HG02981 (cell line): ENCODE measurements at regions not wholly inside any gene's neighbourhood (a gene's known extent, or its start where the extent isn't known, plus 50 kb on each side); places are given as distances from the start of the nearest gene placed in this dataset.

Experiments used
- ATAC-seq: cut with Tn5 transposase; IDR thresholded peaks from one replicate; pipeline ENCODE4 v1.9.1; 2021; ENCODE audit warnings: mild to moderate bottlenecking, moderate library complexity; ENCODE audit not compliant: unreplicated experiment

DNA sequence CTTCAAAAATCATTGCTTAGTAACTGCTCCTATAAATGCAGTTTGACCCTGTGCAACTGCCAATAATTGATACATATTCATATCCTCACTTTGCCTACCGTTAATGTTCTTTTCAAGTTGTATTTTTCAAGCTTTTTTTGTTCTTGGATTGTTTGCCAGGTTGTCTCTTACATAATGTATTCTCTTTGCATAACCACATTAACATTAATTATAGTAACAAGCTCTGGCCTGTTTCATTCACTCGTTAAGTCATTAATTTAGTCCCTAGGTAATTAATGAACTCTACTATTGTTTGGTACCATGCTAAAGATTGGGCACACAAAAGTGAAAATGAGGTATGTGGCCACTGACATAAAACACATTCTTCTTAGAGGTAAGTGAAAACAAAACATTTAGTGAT lies 1338.8 kb downstream of the NSUN3 start:
- no peak for ATAC-seq

- ATAC-seq = no peak
These were observed 1345.0 kb downstream of the NSUN3 start for GRCh38 chr3:95407709-95408463.

DNA sequence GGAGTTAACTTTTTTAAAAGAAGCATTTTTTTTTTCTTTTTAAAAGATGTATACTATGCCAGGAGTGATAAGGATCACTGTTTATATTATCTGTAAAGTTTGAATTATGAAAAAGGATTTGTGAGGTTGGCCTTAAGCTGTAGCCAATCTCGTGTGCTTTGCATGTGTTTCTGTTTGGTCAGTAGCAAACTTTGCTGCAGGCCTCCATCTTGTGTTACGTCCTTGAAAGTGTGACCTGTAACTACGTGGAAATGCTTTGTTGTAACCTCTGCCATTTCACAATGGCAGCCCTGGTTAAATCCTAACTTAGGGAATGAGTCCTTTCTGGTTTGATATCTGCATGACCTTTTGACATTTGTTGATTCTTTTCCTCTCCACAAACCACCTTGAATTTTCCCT lies 1345.6 kb downstream of the NSUN3 start:
- no peak for ATAC-seq

GRCh38 chr3:95418251-95418650 lies 1355.4 kb downstream of the NSUN3 start:
- ATAC-seq = no peak

DNA sequence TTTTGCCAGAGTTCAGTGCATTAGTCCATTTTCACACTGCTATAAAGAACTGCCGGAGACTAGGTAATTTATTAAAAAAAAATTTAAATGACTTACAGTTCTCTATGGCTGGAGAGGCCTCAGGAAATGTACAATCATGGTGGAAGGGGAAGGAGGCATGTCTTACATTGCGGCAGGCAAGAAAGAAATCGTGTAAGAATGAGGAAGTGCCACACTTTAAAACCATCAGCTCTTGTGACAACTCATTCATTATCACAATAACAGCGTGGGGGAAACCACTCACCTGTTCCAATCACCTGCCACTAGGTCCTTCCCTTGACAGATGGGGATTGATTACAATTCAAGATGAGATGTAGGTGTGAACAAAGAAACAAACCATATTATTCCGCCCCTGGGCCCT lies 1361.4 kb downstream of the NSUN3 start:
- no peak for ATAC-seq

GRCh38 chr3:95434491-95434890 lies 1371.6 kb downstream of the NSUN3 start:
- ATAC-seq = no peak

DNA sequence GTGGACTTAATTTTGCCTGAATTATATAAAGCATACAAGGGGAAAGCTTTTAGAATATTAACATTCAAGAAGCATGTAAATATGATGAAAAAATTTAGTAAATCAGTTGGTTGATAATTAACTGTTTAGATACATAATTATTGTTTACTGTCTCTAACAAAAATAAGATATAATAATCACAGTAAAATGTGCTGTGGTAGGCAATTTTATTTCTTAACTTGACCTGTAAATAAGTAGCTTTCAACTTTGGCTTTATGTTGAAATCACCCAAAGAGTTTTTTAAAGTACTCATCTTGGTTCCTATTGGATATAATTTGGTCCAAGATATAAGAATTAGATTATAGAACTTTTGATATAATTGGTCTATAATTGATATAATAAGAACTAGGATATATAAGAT lies 1374.5 kb downstream of the NSUN3 start:
- ATAC-seq = no peak

DNA sequence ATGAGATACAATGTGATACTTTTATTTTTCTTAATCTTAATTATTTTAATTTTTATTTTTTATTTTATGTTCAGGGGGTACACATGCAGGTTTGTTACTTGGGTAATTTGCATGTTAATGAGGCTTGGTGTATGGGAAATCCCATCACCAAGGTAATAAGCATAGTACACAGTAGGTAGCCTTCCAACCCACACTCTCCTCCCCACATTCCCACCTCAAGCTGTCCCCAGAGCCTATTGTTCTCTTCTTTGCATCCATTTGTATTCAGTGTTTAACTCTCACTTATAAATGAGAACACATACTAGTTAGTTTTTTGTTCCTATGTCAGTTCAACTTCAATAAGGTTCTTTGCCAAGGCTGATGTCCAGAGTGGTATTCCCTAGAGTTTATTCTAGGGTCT lies 1375.4 kb downstream of the NSUN3 start:
- ATAC-seq = no peak

DNA sequence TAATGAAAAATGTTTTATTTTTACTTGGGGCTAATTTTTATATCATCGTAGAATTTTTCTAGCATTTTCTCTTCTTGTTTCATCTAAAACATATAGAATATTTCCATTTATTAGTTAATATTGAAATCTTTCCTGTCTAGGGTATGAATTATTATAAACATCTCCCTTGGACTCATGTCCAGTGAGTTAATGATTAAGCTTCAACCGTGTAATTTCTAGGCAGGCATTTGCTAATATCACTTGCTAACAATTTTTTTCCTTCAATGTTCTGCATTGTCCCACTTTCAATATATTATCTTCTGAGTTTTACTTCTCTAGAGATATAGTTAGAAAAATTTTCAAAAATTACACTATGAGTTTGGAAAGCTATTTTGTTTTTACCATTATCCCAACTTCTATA lies 1371.6 kb upstream of the EPHA6 start:
- ATAC-seq = no peak

DNA sequence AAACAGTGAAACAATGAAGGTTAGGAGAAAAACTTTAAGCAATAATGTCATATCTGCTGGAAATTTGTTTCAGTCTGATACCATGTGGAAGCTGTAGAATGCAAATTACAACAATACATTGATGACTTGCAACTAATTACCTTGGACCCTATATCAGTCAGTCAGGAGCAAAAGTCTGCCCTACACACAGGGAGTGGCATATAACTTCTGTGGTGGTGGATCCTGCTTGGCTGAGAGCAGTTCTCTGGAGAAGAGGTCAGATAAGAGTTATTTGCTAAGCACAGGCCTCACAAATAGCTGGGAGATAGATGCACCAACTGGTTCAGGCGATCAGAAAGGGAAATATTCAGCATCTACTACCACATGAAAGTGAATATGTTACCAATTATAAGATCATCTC lies 1364.6 kb upstream of the EPHA6 start:
- no peak for ATAC-seq

DNA sequence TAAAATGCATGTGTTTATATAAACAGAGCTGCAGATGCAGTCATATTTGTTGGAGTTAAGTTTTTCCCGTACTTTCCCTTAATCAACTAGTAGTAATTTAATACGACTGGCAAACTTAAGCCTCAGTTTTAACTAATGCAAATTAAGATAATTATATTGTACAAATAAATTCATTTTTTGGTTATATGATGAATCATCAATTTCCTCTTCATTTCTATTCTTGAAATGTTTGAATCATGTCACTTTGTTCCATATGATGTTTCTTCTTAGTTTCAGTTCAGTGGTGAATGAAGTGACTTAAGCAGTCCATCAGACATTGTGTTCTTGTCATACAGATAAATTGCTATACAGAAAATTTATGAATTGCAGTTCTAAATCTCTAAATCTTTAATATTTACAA lies 1361.2 kb upstream of the EPHA6 start:
- ATAC-seq = no peak

- no peak for ATAC-seq
These were observed 1357.6 kb upstream of the EPHA6 start for GRCh38 chr3:95456835-95457234.

DNA sequence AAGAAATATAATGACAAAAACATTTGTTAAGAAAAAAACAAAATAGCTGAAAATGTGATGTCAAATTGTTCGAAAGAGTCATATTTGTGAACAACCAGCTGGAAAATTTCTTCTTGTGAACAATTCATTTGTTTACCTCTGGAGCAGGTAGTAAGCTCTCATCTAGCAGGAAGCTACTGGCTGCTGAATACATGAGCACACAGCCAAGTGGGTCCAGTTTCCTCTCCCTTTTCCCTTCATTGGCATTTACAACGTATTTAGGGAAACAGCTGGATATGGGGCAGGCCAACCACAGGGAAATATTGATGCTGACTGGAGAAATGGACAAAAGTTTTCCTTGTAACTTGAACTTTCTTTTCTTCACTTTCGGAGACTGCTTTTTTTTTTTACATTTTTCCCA lies 1354.7 kb upstream of the EPHA6 start:
- ATAC-seq = no peak

- no peak for ATAC-seq
These were observed 1354.1 kb upstream of the EPHA6 start for GRCh38 chr3:95460274-95460673.

DNA sequence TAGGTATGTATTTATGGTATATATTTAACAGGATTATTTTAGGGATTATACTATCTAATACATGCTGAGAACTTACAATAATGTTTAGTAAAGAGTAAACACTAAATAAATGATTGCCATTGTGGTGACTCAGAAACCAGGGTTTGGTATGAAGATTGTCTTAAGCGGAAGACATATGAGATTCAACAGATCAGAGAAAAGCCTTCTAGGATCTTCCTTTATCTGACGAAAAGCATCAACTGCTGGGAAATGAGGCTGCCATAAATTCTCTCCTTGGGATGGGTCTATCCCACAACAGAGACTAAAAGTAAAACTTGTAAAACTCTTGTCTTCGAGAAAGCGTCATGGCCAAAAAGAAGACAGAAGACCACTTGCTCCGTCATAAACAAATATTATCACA lies 1352.2 kb upstream of the EPHA6 start:
- ATAC-seq = no peak

DNA sequence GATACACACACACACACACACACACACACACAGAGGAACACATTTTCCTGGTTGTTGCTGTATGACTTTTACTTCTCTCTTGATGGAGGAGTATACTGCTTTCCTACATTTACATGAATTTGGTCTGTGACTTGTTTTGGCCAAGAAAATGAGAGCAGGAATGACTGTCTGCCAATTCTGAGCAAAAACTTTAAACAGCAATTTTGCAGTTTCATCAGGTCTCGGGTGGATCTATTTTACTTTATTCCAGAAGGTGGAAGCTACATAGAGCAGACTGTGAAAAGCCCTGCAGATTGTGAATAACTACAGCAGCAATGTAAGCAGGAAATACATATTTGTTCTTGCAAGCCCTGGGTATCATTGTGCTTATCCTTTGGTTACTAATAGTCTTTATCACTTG lies 1350.0 kb upstream of the EPHA6 start:
- ATAC-seq = no peak

DNA sequence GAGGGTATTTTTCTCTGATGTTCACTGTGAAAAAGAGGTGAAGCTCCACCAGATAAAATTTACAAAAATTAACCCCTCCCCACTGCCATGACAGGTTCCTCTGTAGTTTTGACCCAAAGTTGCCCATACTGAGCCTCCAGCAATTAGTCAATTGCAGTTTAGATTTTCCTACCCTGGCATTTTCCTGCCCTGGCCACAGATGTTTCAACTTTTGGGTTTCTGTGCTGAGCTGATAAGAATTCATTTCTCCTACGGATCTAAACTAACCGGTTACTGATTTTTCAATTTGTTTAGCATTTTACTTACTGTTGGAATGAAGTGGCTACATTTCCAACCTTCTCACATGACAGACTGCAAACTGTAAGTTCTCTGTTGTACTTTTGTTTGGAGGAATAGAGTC lies 1346.1 kb upstream of the EPHA6 start:
- ATAC-seq = no peak

- no peak for ATAC-seq
These were observed 1340.1 kb upstream of the EPHA6 start for GRCh38 chr3:95474338-95474737.

DNA sequence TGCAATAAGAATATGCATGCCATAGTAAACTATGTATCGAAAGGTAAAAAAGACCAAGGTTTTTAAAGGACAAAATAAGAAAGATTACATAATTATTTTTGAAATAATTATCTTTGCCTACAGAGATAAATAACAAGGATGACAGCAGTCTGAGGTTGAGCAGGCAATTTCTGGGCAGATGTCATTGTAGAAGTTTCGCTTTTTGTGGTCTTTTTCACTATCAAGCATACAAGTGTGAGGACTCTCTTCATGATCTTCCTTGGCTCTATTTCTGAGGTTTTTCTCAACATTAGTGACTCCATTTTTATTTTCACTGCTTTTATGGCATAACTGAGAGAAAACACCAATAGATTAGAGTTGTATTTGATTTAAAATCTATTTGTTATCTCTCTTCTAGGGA lies 1337.9 kb upstream of the EPHA6 start:
- no peak for ATAC-seq

- no peak for ATAC-seq
These were observed 1308.2 kb upstream of the EPHA6 start for GRCh38 chr3:95506174-95506573.

- ATAC-seq = no peak
These were observed 1306.3 kb upstream of the EPHA6 start for GRCh38 chr3:95508124-95508523.

- no peak for ATAC-seq
These were observed 1302.6 kb upstream of the EPHA6 start for GRCh38 chr3:95511828-95512227.

- ATAC-seq = no peak
These were observed 1300.1 kb upstream of the EPHA6 start for GRCh38 chr3:95514260-95514659.
